Chondrocyte (in vitro differentiated cells): ENCODE measurements at regions not wholly inside any gene's neighbourhood (a gene's known extent, or its start where the extent isn't known, plus 50 kb on each side); places are given as distances from the start of the nearest gene placed in this dataset.
A peak's percentile ranks its signal among the peaks of the same experiment; 100 is the strongest.
"Not testable (repeated sequence)": the region's sequence is repeated elsewhere in the genome, so short reads cannot be mapped to it uniquely, and the experiment has no call there.

Source experiments
- DNase-seq: peaks from one replicate; pipeline ENCODE4 v3.0.0; 2021; ENCODE audit warnings: mixed read lengths, low spot score
- H3K27ac Mint-ChIP-seq: one replicate; pipeline ENCODE4 v1.8.0; 2021; ENCODE audit warnings: mild to moderate bottlenecking, moderate library complexity, mixed read lengths; ENCODE audit not compliant: unreplicated experiment
- H3K27me3 Mint-ChIP-seq: 2 replicates; pipeline ENCODE4 v1.8.0; 2021; ENCODE audit warnings: low read depth, mixed read lengths
- H3K36me3 Mint-ChIP-seq: 2 replicates; pipeline ENCODE4 v1.8.0; 2021; ENCODE audit warnings: low read depth, mixed read lengths
- H3K4me1 Mint-ChIP-seq: 2 replicates; pipeline ENCODE4 v1.8.0; 2021; ENCODE audit warnings: low read depth, mild to moderate bottlenecking, mixed read lengths
- H3K4me3 Mint-ChIP-seq: one replicate; pipeline ENCODE4 v1.8.0; 2021; ENCODE audit warnings: mild to moderate bottlenecking, moderate library complexity, mixed read lengths; ENCODE audit not compliant: unreplicated experiment
- H3K9me3 Mint-ChIP-seq: 2 replicates; pipeline ENCODE4 v1.8.0; 2021; ENCODE audit warnings: low read depth, mixed read lengths
- TF ChIP-seq, protein P1 (sequence below): fragments of 200-600 bp; sonication (generic); IDR thresholded peaks from 2 replicates; pipeline ENCODE4 v1.5.0; 2021; ENCODE audit warnings: antibody characterized with exemption, mild to moderate bottlenecking, moderate library complexity

DNA sequence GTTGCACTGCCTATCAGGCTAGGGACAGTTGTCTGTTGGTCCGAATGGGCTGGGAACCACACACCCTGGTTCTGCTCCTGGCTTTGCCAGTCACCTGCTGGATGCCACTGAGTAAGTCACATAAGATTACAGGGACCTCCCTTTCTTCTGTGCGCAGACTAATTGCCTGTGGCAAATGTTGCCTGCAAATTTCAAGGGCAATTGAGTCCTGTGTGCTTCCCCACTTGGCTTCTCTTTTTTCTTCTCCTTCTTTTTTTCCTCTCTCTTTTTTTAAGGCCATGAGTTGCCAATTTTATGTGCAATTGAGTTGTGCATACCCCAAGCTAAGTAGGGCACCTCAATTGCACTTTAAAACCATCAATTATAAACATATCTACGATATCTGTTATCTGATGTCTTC, 963.4 kb downstream of the MCTP2 start:
- no peaks in the 10 kb centered on the region for H3K27me3 Mint-ChIP-seq
- H3K4me1 Mint-ChIP-seq, result peaks cover 35% of the 10 kb centered on the region
- TF ChIP-seq, protein P1, sequence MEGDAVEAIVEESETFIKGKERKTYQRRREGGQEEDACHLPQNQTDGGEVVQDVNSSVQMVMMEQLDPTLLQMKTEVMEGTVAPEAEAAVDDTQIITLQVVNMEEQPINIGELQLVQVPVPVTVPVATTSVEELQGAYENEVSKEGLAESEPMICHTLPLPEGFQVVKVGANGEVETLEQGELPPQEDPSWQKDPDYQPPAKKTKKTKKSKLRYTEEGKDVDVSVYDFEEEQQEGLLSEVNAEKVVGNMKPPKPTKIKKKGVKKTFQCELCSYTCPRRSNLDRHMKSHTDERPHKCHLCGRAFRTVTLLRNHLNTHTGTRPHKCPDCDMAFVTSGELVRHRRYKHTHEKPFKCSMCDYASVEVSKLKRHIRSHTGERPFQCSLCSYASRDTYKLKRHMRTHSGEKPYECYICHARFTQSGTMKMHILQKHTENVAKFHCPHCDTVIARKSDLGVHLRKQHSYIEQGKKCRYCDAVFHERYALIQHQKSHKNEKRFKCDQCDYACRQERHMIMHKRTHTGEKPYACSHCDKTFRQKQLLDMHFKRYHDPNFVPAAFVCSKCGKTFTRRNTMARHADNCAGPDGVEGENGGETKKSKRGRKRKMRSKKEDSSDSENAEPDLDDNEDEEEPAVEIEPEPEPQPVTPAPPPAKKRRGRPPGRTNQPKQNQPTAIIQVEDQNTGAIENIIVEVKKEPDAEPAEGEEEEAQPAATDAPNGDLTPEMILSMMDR, result no peak
- H3K36me3 Mint-ChIP-seq, result peaks cover 6% of the 10 kb centered on the region
- H3K4me3 Mint-ChIP-seq, result no peak overlapping the region
- DNase-seq, result no peak
- no peak overlapping the region for H3K27ac Mint-ChIP-seq
- peaks cover 10% of the 10 kb centered on the region for H3K9me3 Mint-ChIP-seq

DNA sequence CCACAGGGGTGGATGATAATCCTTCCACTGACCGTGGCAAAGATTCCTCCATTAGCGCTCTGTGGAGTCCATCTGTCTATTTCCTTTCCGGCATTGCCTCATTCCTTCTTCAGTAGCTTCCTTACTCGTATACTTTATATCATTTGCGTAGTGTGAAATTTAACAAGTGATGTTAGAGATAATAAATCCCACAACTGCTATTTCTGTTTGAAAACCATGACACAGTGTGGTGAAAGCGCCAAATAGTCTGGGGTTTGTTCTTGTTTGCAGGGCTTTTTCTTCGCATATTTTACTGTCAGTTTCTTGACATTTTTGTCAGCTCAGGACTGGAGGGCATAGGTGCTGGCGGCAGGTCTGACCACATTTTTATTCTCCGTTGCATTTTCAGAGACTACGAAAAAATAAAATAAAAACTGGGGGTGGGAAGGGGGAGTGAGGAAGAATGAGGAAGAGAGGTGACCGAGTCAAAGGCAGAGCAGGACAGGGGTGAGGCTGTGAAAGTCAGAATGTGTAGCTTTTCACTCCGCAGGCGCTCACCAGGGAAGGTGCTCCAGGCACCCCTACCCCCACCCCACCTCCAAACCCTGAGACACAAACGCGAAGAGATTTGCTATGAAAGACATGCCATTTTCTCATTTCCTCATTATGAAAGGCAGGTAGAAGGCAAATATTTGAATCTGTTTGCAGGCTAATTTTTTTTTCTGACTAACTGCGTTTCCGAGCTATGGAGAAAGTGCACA, 965.0 kb downstream of the MCTP2 start:
- Mint-ChIP-seq H3K27me3 (no peaks in the 10 kb centered on the region), H3K4me3 (peak overlapping the region; percentile 83), H3K36me3 (peaks cover 6% of the 10 kb centered on the region), H3K27ac (peak overlapping the region; percentile 90), H3K9me3 (peaks cover 19% of the 10 kb centered on the region), H3K4me1 (peaks cover 32% of the 10 kb centered on the region)
- DNase-seq, result no peak
- TF ChIP-seq, protein P1, result peak; percentile 49

DNA sequence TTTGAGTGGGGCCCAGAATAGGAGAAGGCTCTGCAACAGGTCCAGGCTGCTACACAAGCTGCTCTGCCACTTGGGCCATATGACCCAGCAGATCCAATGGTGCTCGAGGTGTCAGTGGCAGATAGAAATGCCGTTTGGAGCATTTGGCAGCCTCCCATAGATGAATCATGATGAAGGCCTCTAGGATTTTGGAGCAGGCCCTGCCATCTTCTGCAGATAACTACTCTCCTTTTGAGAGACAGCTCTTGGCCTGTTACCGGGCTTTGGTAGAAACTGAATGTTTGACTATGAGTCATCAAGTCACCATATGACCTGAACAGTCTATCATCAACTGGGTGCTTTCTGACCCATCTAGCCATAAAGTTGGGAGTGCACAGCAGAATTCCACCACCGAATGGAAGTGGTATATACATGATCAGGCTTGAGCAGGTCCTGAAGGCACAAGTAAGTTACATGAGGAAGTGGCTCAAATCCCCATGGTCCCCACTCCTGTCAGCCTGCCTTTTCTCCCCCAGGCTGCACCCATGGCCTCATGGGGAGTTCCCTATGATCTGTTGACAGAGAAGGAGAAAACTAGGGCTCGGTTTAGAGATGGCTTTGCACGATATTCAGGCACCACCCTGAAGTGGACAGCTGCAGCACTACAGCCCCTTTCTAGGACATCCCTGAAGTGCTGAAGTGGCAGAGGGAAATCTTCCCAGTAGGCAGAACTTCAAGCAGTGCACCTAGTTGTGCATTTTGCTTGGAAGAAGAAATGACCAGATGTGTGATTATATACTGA, 971.4 kb downstream of the MCTP2 start:
- peaks cover 40% of the 10 kb centered on the region for H3K9me3 Mint-ChIP-seq
- no peak for DNase-seq
- H3K27ac Mint-ChIP-seq, result no peak overlapping the region
- H3K27me3 Mint-ChIP-seq, result no peaks in the 10 kb centered on the region
- no peak overlapping the region for H3K4me3 Mint-ChIP-seq
- TF ChIP-seq, protein P1, result no peak
- peaks cover 10% of the 10 kb centered on the region for H3K36me3 Mint-ChIP-seq
- no peaks in the 10 kb centered on the region for H3K4me1 Mint-ChIP-seq

DNA sequence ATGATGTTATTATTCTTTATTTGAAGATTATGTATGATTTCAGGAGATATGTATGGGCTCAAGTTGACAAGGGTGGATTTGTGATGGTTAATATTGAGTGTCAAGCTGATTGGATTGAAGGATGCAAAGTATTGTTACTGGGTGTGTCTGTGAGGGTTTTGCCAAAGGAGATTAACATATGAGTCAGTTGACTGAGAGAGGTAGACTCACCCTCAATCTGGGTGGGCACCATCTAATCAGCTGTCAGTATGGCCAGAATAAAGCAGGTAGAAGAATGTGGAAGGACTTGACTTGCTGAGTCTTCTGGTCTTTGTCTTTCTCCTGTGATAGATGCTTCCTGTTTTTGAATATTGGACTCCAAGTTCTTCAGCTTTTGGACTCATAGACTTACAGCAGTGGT, 973.7 kb downstream of the MCTP2 start:
- Mint-ChIP-seq H3K9me3 (peaks cover 35% of the 10 kb centered on the region), H3K27ac (no peak overlapping the region), H3K4me1 (no peaks in the 10 kb centered on the region), H3K4me3 (no peak overlapping the region), H3K27me3 (no peaks in the 10 kb centered on the region), H3K36me3 (peaks cover 4% of the 10 kb centered on the region)
- DNase-seq, result no peak
- TF ChIP-seq, protein P1, result no peak

DNA sequence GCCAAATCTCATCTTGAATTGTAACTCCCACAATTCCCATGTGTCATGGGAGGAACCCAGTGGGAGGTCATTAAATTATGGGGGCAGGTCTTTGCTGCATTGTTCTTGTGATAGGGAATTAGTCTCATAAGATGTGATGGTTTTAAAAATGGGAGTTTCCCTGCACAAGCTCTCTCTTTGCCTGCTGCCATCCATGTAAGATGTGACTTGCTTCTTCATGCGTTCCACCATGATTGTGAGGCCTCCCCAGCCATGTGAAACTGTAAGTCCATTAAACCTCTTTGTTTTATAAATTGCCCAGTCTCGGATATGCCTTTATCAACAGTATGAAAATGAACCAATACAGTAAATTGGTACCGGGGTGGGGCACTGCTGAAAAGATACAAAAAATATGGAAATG, 974.5 kb downstream of the MCTP2 start:
- H3K9me3 Mint-ChIP-seq, result peaks cover 28% of the 10 kb centered on the region
- DNase-seq, H3K4me3 Mint-ChIP-seq, H3K36me3 Mint-ChIP-seq, H3K4me1 Mint-ChIP-seq, H3K27ac Mint-ChIP-seq, H3K27me3 Mint-ChIP-seq: not testable (repeated sequence)
